Spinal cord (tissue), 9 donors: ENCODE measurements at regions not wholly inside any gene's neighbourhood (a gene's known extent, or its start where the extent isn't known, plus 50 kb on each side); places are given as distances from the start of the nearest gene placed in this dataset.
"Not testable (repeated sequence)": the region's sequence is repeated elsewhere in the genome, so short reads cannot be mapped to it uniquely, and the experiment has no call there.

Experiments used
- DNase-seq, 6 donors: peaks; one replicate each; pipeline versions ENCODE4 v3.0.0 to v3.0.0-alpha.2; 2013 to 2015; ENCODE audit warnings: low spot score in 6 of 6, low read depth in 4 of 6
- H3K27ac ChIP-seq: one replicate; pipeline ENCODE4 v1.5.1; 2013; ENCODE audit warnings: low read depth, low read length, control low read depth
- H3K27me3 ChIP-seq: one replicate; pipeline ENCODE4 v1.6.1; 2013; ENCODE audit warnings: low read length; ENCODE audit not compliant: control insufficient read depth, insufficient read depth
- H3K36me3 ChIP-seq: one replicate; pipeline ENCODE4 v1.6.1; 2013; ENCODE audit warnings: low read length; ENCODE audit not compliant: control insufficient read depth, insufficient read depth
- H3K4me1 ChIP-seq: one replicate; pipeline ENCODE4 v1.6.1; 2013; ENCODE audit warnings: low read length; ENCODE audit not compliant: control insufficient read depth, insufficient read depth
- H3K4me3 ChIP-seq: one replicate; pipeline ENCODE4 v1.5.1; 2013; ENCODE audit warnings: low read depth, low read length, control low read depth
- H3K9me3 ChIP-seq: one replicate; pipeline ENCODE4 v1.6.1; 2013; ENCODE audit warnings: low read length; ENCODE audit not compliant: control insufficient read depth, insufficient read depth
- WGBS: methylation state at CpG from one replicate; pipeline ENCODE4 v1.1.5; 2013; ENCODE audit warnings: missing lambda C conversion rate; ENCODE audit not compliant: insufficient coverage; 5-methylcytosine and 5-hydroxymethylcytosine counted together
- donor health status: healthy.

DNA sequence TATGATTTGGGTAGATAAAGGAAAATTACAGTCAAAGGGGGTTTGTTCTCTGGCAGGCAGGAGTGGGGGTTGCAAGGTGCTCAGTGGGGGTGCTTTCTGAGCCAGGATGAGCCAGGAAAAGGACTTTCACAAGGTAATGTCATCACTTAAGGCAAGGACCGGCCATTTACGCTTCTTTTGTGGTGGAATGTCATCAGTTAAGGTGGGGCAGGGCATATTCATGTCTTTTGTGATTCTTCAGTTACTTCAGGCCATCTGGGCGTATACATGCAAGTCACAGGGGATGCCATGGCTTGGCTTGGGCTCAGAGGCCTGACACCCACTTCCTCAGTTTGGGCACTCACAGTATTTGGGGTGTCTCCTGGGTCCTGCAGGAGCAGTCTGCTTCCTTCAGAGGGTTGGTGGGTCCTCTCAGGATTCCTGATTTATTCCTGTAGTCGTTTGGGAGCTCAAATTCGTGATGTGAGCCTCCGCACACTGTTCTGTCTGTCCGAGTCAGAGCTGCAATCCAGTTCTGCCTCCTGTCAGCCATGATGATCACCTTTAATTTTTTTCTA lies 526.1 kb downstream of the NEBL start:
- H3K27ac ChIP-seq, H3K36me3 ChIP-seq, H3K27me3 ChIP-seq, DNase-seq, H3K9me3 ChIP-seq, H3K4me3 ChIP-seq, H3K4me1 ChIP-seq: not testable (repeated sequence)
- 86% methylated on average over 6 of the region's 7 CpGs for WGBS

GRCh38 chr10:20369863-20370736 lies 527.0 kb downstream of the NEBL start:
- H3K36me3 ChIP-seq, result no peaks in the 10 kb centered on the region
- no peak overlapping the region for H3K27ac ChIP-seq
- no peaks in the 10 kb centered on the region for H3K4me1 ChIP-seq
- H3K9me3 ChIP-seq, result peaks cover 3% of the 10 kb centered on the region
- no peak overlapping the region for H3K4me3 ChIP-seq
- H3K27me3 ChIP-seq, result no peaks in the 10 kb centered on the region
- no peak for DNase-seq
- 79% methylated on average over 7 of the region's 9 CpGs for WGBS

DNA sequence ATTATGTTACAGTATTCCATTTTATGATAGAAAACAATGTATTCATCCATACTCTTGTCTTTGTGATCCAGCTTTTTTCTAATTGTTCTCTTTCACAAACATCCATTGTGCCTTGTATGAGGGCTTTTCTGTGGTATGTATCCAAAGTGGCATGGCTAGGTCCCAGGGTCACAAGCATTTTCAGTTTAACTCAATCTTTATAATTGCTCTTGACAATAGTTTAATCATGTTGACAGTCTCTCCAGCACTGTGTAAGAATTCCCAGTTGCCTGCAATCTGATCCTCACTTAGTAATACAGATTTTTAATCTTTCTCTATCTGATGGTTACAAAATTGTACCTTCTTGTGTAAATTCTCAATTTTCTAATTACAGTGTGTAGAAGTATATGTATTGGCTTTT lies 533.4 kb downstream of the NEBL start:
- H3K4me1 ChIP-seq, result no peaks in the 10 kb centered on the region
- H3K9me3 ChIP-seq, result peaks cover 5% of the 10 kb centered on the region
- no peaks in the 10 kb centered on the region for H3K36me3 ChIP-seq
- H3K4me3 ChIP-seq, result no peak overlapping the region
- DNase-seq, result no peak
- H3K27ac ChIP-seq, result no peak overlapping the region
- H3K27me3 ChIP-seq, result no peaks in the 10 kb centered on the region

DNA sequence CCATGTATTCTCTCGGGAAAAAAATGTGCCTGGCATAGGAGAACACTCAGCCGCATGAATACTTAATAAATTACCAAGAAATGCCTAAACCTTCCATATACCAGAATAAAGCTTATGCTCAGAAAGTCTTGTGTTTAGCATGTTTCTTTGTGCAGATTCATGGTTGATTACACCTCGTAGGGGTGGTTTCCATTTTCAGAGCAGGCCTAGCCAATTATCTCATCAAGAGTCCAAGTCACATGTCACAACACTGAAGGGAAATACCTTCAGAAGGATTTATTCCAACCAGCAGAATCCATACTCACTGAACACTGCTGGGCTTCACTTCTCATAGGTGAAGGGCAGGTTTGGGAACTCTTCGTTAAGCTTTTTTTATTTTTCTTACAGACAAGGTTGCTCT lies 539.7 kb downstream of the PLXDC2 start:
- Histone ChIP-seq H3K4me3 (no peak overlapping the region), H3K9me3 (no peaks in the 10 kb centered on the region), H3K27ac (no peak overlapping the region), H3K4me1 (no peaks in the 10 kb centered on the region), H3K27me3 (no peaks in the 10 kb centered on the region), H3K36me3 (no peaks in the 10 kb centered on the region)
- no peak for DNase-seq
- whole genome bisulfite sequencing, result no CpG with 5 or more reads among the region's 4 CpGs

GRCh38 chr10:20355011-20355410 lies 538.8 kb downstream of the PLXDC2 start:
- H3K4me3 ChIP-seq, result no peak overlapping the region
- WGBS, result no CpG with 5 or more reads among the region's 3 CpGs
- H3K27ac ChIP-seq, result no peak overlapping the region
- H3K4me1 ChIP-seq, result no peaks in the 10 kb centered on the region
- H3K9me3 ChIP-seq, result no peaks in the 10 kb centered on the region
- DNase-seq, result no peak
- H3K27me3 ChIP-seq, result no peaks in the 10 kb centered on the region
- no peaks in the 10 kb centered on the region for H3K36me3 ChIP-seq

DNA sequence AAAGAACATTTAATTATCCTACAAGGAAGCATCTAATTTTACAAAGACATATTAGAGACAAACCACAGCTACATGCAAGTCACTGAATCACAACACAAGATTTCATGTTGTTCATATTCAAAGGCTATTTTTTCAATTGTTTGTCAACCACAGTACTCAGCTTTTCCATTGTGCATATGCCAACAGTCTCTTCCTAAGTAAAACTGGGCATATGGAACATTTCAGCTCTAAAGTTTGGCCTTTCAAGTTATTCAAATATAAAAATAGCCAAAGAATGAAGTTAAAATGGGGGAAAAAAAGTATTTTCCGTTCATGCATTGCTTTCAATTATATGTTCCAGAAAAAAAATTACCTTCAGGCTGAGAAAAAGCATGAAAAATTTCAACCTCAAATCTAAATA lies 537.9 kb downstream of the PLXDC2 start:
- no peak for DNase-seq
- Histone ChIP-seq H3K9me3 (no peaks in the 10 kb centered on the region), H3K27me3 (no peaks in the 10 kb centered on the region), H3K27ac (no peak overlapping the region), H3K36me3 (no peaks in the 10 kb centered on the region), H3K4me3 (no peak overlapping the region), H3K4me1 (no peaks in the 10 kb centered on the region)
- no CpG with 5 or more reads among the region's 1 CpG for WGBS

GRCh38 chr10:20350509-20350908 lies 534.3 kb downstream of the PLXDC2 start:
- Histone ChIP-seq H3K27ac (no peak overlapping the region), H3K4me1 (no peaks in the 10 kb centered on the region), H3K4me3 (no peak overlapping the region), H3K9me3 (no peaks in the 10 kb centered on the region), H3K27me3 (no peaks in the 10 kb centered on the region), H3K36me3 (no peaks in the 10 kb centered on the region)
- no peak for DNase-seq
- WGBS, result 100% methylated on average over 1 of the region's 2 CpGs

DNA sequence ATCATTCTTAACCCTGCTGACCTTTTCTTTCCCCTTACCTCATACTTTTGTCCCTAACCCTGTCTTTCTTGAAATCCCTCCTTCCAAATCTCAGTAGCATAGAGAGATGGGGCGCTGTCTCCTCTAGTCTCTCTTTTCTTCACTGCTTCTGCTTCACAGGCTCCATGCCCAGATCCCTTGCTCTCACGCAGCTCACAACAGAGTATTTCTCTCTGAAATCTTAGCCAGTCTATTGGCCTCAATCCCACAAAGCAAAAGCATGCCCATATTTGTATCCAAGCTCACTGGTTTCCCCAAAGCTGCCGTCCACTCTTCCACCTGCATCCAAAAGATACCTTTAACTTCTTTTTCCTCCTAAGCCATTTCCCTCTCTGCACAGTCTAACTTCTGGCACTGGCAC lies 526.8 kb downstream of the PLXDC2 start:
- no peak overlapping the region for H3K27ac ChIP-seq
- H3K36me3 ChIP-seq, result no peaks in the 10 kb centered on the region
- H3K4me3 ChIP-seq, result no peak overlapping the region
- DNase-seq, result peak in 1 of 6 donors; percentile 81
- peaks cover 2% of the 10 kb centered on the region for H3K9me3 ChIP-seq
- H3K27me3 ChIP-seq, result no peaks in the 10 kb centered on the region
- no peaks in the 10 kb centered on the region for H3K4me1 ChIP-seq
- WGBS, result 70% methylated on average over 3 of the region's 3 CpGs
